Body of pancreas (tissue), 4 donors: ENCODE measurements at regions not wholly inside any gene's neighbourhood (a gene's known extent, or its start where the extent isn't known, plus 50 kb on each side); places are given as distances from the start of the nearest gene placed in this dataset.

Source experiments
- CTCF ChIP-seq, 7 experiments: fragments of 450-650 bp in 4 of 7; fragments of 200-600 bp in 3 of 7; sonication (generic) in 3 of 7; IDR thresholded peaks; one replicate each; pipeline ENCODE4 v1.5.1; 2016 to 2019; ENCODE audit warnings: antibody characterized with exemption in 7 of 7
- POLR2A ChIP-seq, 3 donors: fragments of 450-650 bp; IDR thresholded peaks; one replicate each; pipeline ENCODE4 v1.6.1; 2016; ENCODE audit warnings: antibody characterized with exemption in 3 of 3, mild to moderate bottlenecking in 2 of 3

DNA sequence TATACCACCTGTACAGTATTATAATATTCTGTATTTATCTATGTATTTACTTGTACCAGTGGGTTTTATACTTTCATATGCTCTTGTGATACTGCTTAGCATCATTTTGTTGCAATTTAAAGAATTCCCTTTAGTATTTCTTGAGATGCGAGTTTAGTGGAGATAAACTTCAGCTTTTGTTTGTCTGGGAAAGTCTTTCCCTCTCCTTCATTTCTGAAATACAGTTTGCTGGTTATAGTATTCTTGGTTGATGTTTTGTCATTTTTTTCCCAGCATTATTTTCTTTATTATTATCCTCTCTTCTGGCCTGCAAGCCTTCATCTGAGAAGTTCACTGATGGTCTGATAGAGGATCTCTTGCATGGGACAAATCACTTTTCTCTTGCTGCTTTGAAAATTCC lies 136.6 kb upstream of the MCHR2 start:
- TF ChIP-seq POLR2A (IDR thresholded peaks at IDR 0.05) = no peak
- TF ChIP-seq CTCF (IDR thresholded peaks at IDR 0.05) = no peak
